Endothelial cell of umbilical vein (primary cell): ENCODE measurements at regions not wholly inside any gene's neighbourhood (a gene's known extent, or its start where the extent isn't known, plus 50 kb on each side); places are given as distances from the start of the nearest gene placed in this dataset.
"Not testable (repeated sequence)": the region's sequence is repeated elsewhere in the genome, so short reads cannot be mapped to it uniquely, and the experiment has no call there.

Source experiments
- EZH2 ChIP-seq: IDR thresholded peaks from 2 replicates; pipeline ENCODE4 v1.6.1; 2012; ENCODE audit warnings: borderline replicate concordance, low read depth, mild to moderate bottlenecking, moderate library complexity, low read length, inconsistent platforms; ENCODE audit not compliant: severe bottlenecking
- GATA2 ChIP-seq: IDR thresholded peaks from 2 replicates; pipeline ENCODE4 v1.7.0; 2011; ENCODE audit warnings: low read depth, mild to moderate bottlenecking, moderate library complexity, mixed read lengths, low read length; ENCODE audit not compliant: insufficient read length, insufficient read depth
- JUN ChIP-seq: IDR thresholded peaks from 2 replicates; pipeline ENCODE4 v1.6.1; 2011; ENCODE audit warnings: borderline replicate concordance, low read depth; ENCODE audit not compliant: insufficient read length, insufficient read depth
- MYC ChIP-seq: IDR thresholded peaks from one replicate; pipeline ENCODE4 v1.6.1; 2011; ENCODE audit warnings: mild to moderate bottlenecking, low read depth, low read length
- POLR2A ChIP-seq: IDR thresholded peaks from 2 replicates; pipeline ENCODE4 v1.6.1; 2012; ENCODE audit warnings: low read depth, mild to moderate bottlenecking, control low read depth, low read length
- POLR2AphosphoS5 ChIP-seq: IDR thresholded peaks from 2 replicates; pipeline ENCODE4 v1.6.1; 2012; ENCODE audit warnings: low read depth, mild to moderate bottlenecking, control low read depth, low read length, moderate library complexity; ENCODE audit not compliant: insufficient read depth
- TF ChIP-seq, protein P1 (sequence below), 2 donors: IDR thresholded peaks; 1 replicate in 1 of 2; 2 replicates in 1 of 2; pipeline ENCODE4 v1.5.1; 2011; ENCODE audit warnings: low read length in 2 of 2, mild to moderate bottlenecking in 2 of 2, moderate library complexity in 2 of 2, control low read depth in 1 of 2, inconsistent platforms in 1 of 2, low read depth in 1 of 2; ENCODE audit not compliant: insufficient read depth in 1 of 2; ENCODE audit errors: extremely low read depth in 1 of 2
- TF ChIP-seq, protein P2 (sequence below): IDR thresholded peaks from 2 replicates; pipeline ENCODE4 v1.6.1; 2011; ENCODE audit not compliant: insufficient read depth, insufficient read length

DNA sequence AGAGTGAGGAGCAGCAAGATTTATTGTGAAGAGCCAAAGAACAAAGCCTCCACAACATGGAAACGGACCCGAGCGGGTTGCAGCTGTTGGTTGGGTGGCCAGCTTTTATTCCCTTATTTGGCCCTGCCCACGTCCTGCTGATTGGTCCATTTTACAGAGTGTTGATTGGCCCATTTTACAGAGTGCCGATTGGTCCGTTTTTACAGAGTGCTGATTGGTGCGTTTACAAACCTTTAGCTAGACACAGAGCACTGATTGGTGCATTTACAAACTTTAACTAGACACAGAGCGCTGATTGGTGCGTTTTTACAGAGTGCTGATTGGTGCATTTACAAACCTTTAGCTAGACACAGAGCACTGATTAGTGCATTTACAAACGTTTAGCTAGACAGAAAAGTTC lies 592.3 kb upstream of the C16orf82 start:
- not testable (repeated sequence) for TF ChIP-seq POLR2A, EZH2, POLR2AphosphoS5, GATA2, MYC, JUN
- TF ChIP-seq, protein P1, sequence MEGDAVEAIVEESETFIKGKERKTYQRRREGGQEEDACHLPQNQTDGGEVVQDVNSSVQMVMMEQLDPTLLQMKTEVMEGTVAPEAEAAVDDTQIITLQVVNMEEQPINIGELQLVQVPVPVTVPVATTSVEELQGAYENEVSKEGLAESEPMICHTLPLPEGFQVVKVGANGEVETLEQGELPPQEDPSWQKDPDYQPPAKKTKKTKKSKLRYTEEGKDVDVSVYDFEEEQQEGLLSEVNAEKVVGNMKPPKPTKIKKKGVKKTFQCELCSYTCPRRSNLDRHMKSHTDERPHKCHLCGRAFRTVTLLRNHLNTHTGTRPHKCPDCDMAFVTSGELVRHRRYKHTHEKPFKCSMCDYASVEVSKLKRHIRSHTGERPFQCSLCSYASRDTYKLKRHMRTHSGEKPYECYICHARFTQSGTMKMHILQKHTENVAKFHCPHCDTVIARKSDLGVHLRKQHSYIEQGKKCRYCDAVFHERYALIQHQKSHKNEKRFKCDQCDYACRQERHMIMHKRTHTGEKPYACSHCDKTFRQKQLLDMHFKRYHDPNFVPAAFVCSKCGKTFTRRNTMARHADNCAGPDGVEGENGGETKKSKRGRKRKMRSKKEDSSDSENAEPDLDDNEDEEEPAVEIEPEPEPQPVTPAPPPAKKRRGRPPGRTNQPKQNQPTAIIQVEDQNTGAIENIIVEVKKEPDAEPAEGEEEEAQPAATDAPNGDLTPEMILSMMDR (IDR thresholded peaks at IDR 0.05; ENCODE audit: extremely low read depth in 1 of 2, insufficient read depth in 1 of 2, low read depth in 1 of 2, low read length in 2 of 2): not testable (repeated sequence)
- TF ChIP-seq, protein P2, sequence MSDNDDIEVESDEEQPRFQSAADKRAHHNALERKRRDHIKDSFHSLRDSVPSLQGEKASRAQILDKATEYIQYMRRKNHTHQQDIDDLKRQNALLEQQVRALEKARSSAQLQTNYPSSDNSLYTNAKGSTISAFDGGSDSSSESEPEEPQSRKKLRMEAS: not testable (repeated sequence)
